HEK293 (cell line): ENCODE measurements at regions not wholly inside any gene's neighbourhood (a gene's known extent, or its start where the extent isn't known, plus 50 kb on each side); places are given as distances from the start of the nearest gene placed in this dataset.

ENCODE experiments used
- CTCF ChIA-PET: fragments of 350-600 bp; formaldehyde crosslinking; extraction: SDS; loops from one replicate; lab custom pipeline; 2021; ENCODE audit warnings: antibody characterized with exemption; lab: Yijun Ruan, JAX
- POLR2A ChIA-PET: fragments of 300-600 bp; formaldehyde crosslinking; extraction: SDS; loops from one replicate; lab custom pipeline; 2020; ENCODE audit warnings: antibody characterized with exemption, inconsistent platforms; lab: Yijun Ruan, JAX
- H3K27ac ChIP-seq: fragments of 200-500 bp; sonication (Bioruptor generic); 2 replicates; pipeline ENCODE4 v1.5.1; 2014; ENCODE audit warnings: low read depth, low read length, control low read depth, inconsistent platforms; ENCODE audit errors: extremely low read depth
- H3K36me3 ChIP-seq, 2 experiments: fragments of 200-500 bp in 1 of 2; sonication (Bioruptor generic) in 1 of 2; 1 replicate in 1 of 2; 2 replicates in 1 of 2; pipeline ENCODE4 v1.5.1; 2014 to 2017; ENCODE audit warnings: inconsistent platforms in 2 of 2, low read length in 2 of 2; ENCODE audit not compliant: control insufficient read depth in 2 of 2, insufficient read depth in 1 of 2
- H3K4me1 ChIP-seq: fragments of 200-500 bp; sonication (Bioruptor generic); 2 replicates; pipeline ENCODE4 v1.5.1; 2014; ENCODE audit warnings: mild to moderate bottlenecking, low read length, inconsistent platforms; ENCODE audit not compliant: control insufficient read depth, insufficient read depth
- H3K4me3 ChIP-seq: 2 replicates; pipeline ENCODE4 v1.5.1; 2011; ENCODE audit warnings: low read depth, mild to moderate bottlenecking, control low read depth, low read length, moderate library complexity
- H3K9me3 ChIP-seq: fragments of 200-500 bp; sonication (Bioruptor generic); 2 replicates; pipeline ENCODE4 v1.5.1; 2014; ENCODE audit warnings: low read depth, low read length, inconsistent platforms; ENCODE audit not compliant: control insufficient read depth, insufficient read depth
- EGR2 ChIP-seq: fragments of 450-650 bp; formaldehyde crosslinking; IDR thresholded peaks from 2 replicates; pipeline ENCODE4 v1.5.1; 2016; ENCODE audit warnings: low read depth, missing biosample characterization, missing genetic modification characterization
- GFI1B ChIP-seq: fragments of 450-650 bp; formaldehyde crosslinking; IDR thresholded peaks from 2 replicates; pipeline ENCODE4 v1.5.1; 2016; ENCODE audit warnings: missing biosample characterization, missing genetic modification characterization
- IKZF3 ChIP-seq: fragments of 450-650 bp; IDR thresholded peaks from 2 replicates; pipeline ENCODE4 v1.5.0; 2018; ENCODE audit warnings: missing biosample characterization, mild to moderate bottlenecking, missing genetic modification characterization, moderate library complexity
- KLF7 ChIP-seq: fragments of 450-650 bp; formaldehyde crosslinking; IDR thresholded peaks from 2 replicates; pipeline ENCODE4 v1.5.1; 2016; ENCODE audit warnings: missing biosample characterization, missing genetic modification characterization, borderline replicate concordance
- MYNN ChIP-seq: fragments of 450-650 bp; formaldehyde crosslinking; IDR thresholded peaks from 2 replicates; pipeline ENCODE4 v1.5.1; 2016; ENCODE audit warnings: missing biosample characterization, missing genetic modification characterization, borderline replicate concordance
- PRDM1 ChIP-seq: fragments of 450-650 bp; formaldehyde crosslinking; IDR thresholded peaks from 2 replicates; pipeline ENCODE4; 2016; ENCODE audit warnings: missing biosample characterization, missing genetic modification characterization
- PRDM4 ChIP-seq: fragments of 450-650 bp; formaldehyde crosslinking; IDR thresholded peaks from 2 replicates; pipeline ENCODE4 v1.5.1; 2017; ENCODE audit warnings: missing biosample characterization, missing genetic modification characterization
- ZBTB6 ChIP-seq: fragments of 450-650 bp; formaldehyde crosslinking; IDR thresholded peaks from 2 replicates; pipeline ENCODE4 v1.5.1; 2017; ENCODE audit warnings: missing biosample characterization, missing genetic modification characterization
- ZBTB8A ChIP-seq: fragments of 450-650 bp; formaldehyde crosslinking; IDR thresholded peaks from 2 replicates; pipeline ENCODE4 v1.5.1; 2016; ENCODE audit warnings: missing biosample characterization, missing genetic modification characterization
- ZFP3 ChIP-seq: fragments of 450-650 bp; formaldehyde crosslinking; IDR thresholded peaks from 2 replicates; pipeline ENCODE4 v1.5.1; 2016; ENCODE audit warnings: low read depth, missing biosample characterization, missing genetic modification characterization
- ZNF112 ChIP-seq: fragments of 450-650 bp; formaldehyde crosslinking; IDR thresholded peaks from 2 replicates; pipeline ENCODE4 v1.5.0; 2017; ENCODE audit warnings: missing biosample characterization, missing genetic modification characterization
- ZNF350 ChIP-seq: fragments of 450-650 bp; formaldehyde crosslinking; IDR thresholded peaks from 2 replicates; pipeline ENCODE4 v1.5.0; 2017; ENCODE audit warnings: missing biosample characterization, mild to moderate bottlenecking, missing genetic modification characterization
- ZNF488 ChIP-seq: fragments of 450-650 bp; formaldehyde crosslinking; IDR thresholded peaks from 2 replicates; pipeline ENCODE4 v1.5.1; 2016; ENCODE audit warnings: missing biosample characterization, missing genetic modification characterization
- ZNF501 ChIP-seq: fragments of 450-650 bp; formaldehyde crosslinking; IDR thresholded peaks from 2 replicates; pipeline ENCODE4 v1.5.1; 2016; ENCODE audit warnings: missing biosample characterization, missing genetic modification characterization
- ZNF518A ChIP-seq: fragments of 450-650 bp; formaldehyde crosslinking; conservative IDR thresholded peaks from 2 replicates; pipeline ENCODE4 v1.5.1; 2016; ENCODE audit warnings: low read depth, missing biosample characterization, missing genetic modification characterization
- ZNF626 ChIP-seq: fragments of 450-650 bp; sonication (Bioruptor Pico); formaldehyde crosslinking; IDR thresholded peaks from 2 replicates; pipeline ENCODE4 v1.5.1; 2018; ENCODE audit warnings: missing biosample characterization, missing genetic modification characterization, inconsistent platforms
- ZNF704 ChIP-seq: fragments of 450-650 bp; formaldehyde crosslinking; IDR thresholded peaks from 2 replicates; pipeline ENCODE4 v1.5.1; 2016; ENCODE audit warnings: missing biosample characterization, missing genetic modification characterization
- ZSCAN18 ChIP-seq: fragments of 450-650 bp; formaldehyde crosslinking; IDR thresholded peaks from 2 replicates; pipeline ENCODE4 v1.5.1; 2016; ENCODE audit warnings: missing biosample characterization, missing genetic modification characterization
- ZSCAN23 ChIP-seq: fragments of 450-650 bp; formaldehyde crosslinking; IDR thresholded peaks from 2 replicates; pipeline ENCODE4 v1.5.1; 2016; ENCODE audit warnings: missing biosample characterization, missing genetic modification characterization
- ZSCAN4 ChIP-seq: fragments of 450-650 bp; formaldehyde crosslinking; IDR thresholded peaks from 2 replicates; pipeline ENCODE4 v1.5.1; 2017; ENCODE audit warnings: missing biosample characterization, missing genetic modification characterization

GRCh38 chr11:79564288-79564925 lies 123.6 kb upstream of the TENM4 start:
- TF ChIP-seq ZNF488 (tag by site-specific recombination), result no peak
- TF ChIP-seq ZFP3 (tag by site-specific recombination), result no peak
- no peak for TF ChIP-seq ZNF350
- TF ChIP-seq ZNF112 (tag by site-specific recombination), result no peak
- TF ChIP-seq ZNF704 (tag by site-specific recombination), result no peak
- no peak for TF ChIP-seq EGR2 (tag by site-specific recombination)
- TF ChIP-seq PRDM1, result no peak
- TF ChIP-seq ZBTB8A (tag by site-specific recombination), result no peak
- no peak for TF ChIP-seq GFI1B (tag by site-specific recombination)
- TF ChIP-seq ZSCAN18 (tag by site-specific recombination), result no peak
- TF ChIP-seq ZNF626 (tag by site-specific recombination), result no peak
- no peak for TF ChIP-seq ZSCAN4 (tag by site-specific recombination)
- TF ChIP-seq PRDM4 (tag by site-specific recombination), result no peak
- no peak for TF ChIP-seq ZNF501 (tag by site-specific recombination)
- no peak for TF ChIP-seq MYNN (tag by site-specific recombination)
- TF ChIP-seq, all 188 proteins: peak for 0
- Histone ChIP-seq H3K27ac (no peak overlapping the region), H3K9me3 (no peaks in the 10 kb centered on the region), H3K4me1 (no peaks in the 10 kb centered on the region), H3K4me3 (no peak overlapping the region), H3K36me3 (no peaks in the 10 kb centered on the region)
- POLR2A ChIA-PET, result no interaction called here
- CTCF ChIA-PET, result no interaction called here

GRCh38 chr11:79561496-79561895 lies 120.7 kb upstream of the TENM4 start:
- ChIA-PET CTCF (no interaction called here), POLR2A (no interaction called here)
- Histone ChIP-seq H3K4me3 (no peak overlapping the region), H3K27ac (no peak overlapping the region), H3K9me3 (no peaks in the 10 kb centered on the region), H3K36me3 (no peaks in the 10 kb centered on the region), H3K4me1 (no peaks in the 10 kb centered on the region)
- TF ChIP-seq ZSCAN23 (tag by site-specific recombination), result no peak
- TF ChIP-seq IKZF3 (tag by site-specific recombination), result no peak
- TF ChIP-seq KLF7 (tag by site-specific recombination), result no peak
- no peak for TF ChIP-seq ZNF518A (tag by site-specific recombination)
- no peak for TF ChIP-seq ZBTB6 (tag by site-specific recombination)
- no peak for TF ChIP-seq ZNF112 (tag by site-specific recombination)
